Tibial artery (tissue), 4 donors: ENCODE measurements at regions not wholly inside any gene's neighbourhood (a gene's known extent, or its start where the extent isn't known, plus 50 kb on each side); places are given as distances from the start of the nearest gene placed in this dataset.

Experiments
- DNase-seq, 2 donors: peaks; one replicate each; pipeline ENCODE4 v3.0.0-alpha.2; 2019
- H3K27ac ChIP-seq, 2 donors: fragments of 200-600 bp; sonication (generic) in 1 of 2; 1 replicate in 1 of 2; 2 replicates in 1 of 2; pipeline ENCODE4 v1.5.1; 2018 to 2019; ENCODE audit warnings: mild to moderate bottlenecking in 1 of 2
- H3K27me3 ChIP-seq, 2 donors: fragments of 200-600 bp; sonication (generic) in 1 of 2; one replicate each; pipeline versions ENCODE4 v1.5.1 to v1.6.0; 2016 to 2019
- H3K36me3 ChIP-seq, 3 donors: fragments of 200-600 bp; sonication (generic) in 2 of 3; one replicate each; pipeline ENCODE4 v1.5.1; 2016 to 2019; ENCODE audit warnings: mild to moderate bottlenecking in 2 of 3
- H3K4me1 ChIP-seq, 4 donors: fragments of 200-600 bp; sonication (generic) in 2 of 4; 1 replicate in 3 of 4; 2 replicates in 1 of 4; pipeline ENCODE4 v1.5.1; 2016 to 2019
- H3K4me3 ChIP-seq, 2 donors: fragments of 200-600 bp; sonication (generic) in 1 of 2; 1 replicate in 1 of 2; 2 replicates in 1 of 2; pipeline ENCODE4 v1.5.1; 2018 to 2019; ENCODE audit warnings: mild to moderate bottlenecking in 2 of 2
- H3K9me3 ChIP-seq, 3 donors: fragments of 200-600 bp; sonication (generic) in 1 of 3; one replicate each; pipeline ENCODE4 v1.5.1; 2016 to 2019
- CTCF ChIP-seq, 2 experiments: fragments of 200-600 bp in 1 of 2; fragments of 450-650 bp in 1 of 2; IDR thresholded peaks; one replicate each; pipeline ENCODE4 v1.5.1; 2017 to 2019; ENCODE audit warnings: antibody characterized with exemption in 2 of 2, mild to moderate bottlenecking in 1 of 2, moderate library complexity in 1 of 2
- intact Hi-C: fragments of 100-400 bp; cut with DNase I; formaldehyde crosslinking; loops from one replicate; pipeline ENCODE4 v1.15.0; 2023; ENCODE audit warnings: low total_unique reads

- intact Hi-C loops: loop anchor here (10.0 kb wide), 1 partner anchor 1339 kb away; no protein-coding TSS in a partner anchor
- H3K4me3 ChIP-seq: no peak overlapping the region
- DNase-seq: no peak
- no peaks in the 10 kb centered on the region for H3K27me3 ChIP-seq
- no peaks in the 10 kb centered on the region for H3K9me3 ChIP-seq
- no peak for TF ChIP-seq CTCF (IDR thresholded peaks at IDR 0.05)
- H3K36me3 ChIP-seq: no peaks in the 10 kb centered on the region
- H3K4me1 ChIP-seq: no peaks in the 10 kb centered on the region
- no peak overlapping the region for H3K27ac ChIP-seq
Measured at GRCh38 chr17:14923981-14924380, 341.1 kb downstream of the PMP22 start.

GRCh38 chr17:14922411-14922810 lies 342.7 kb downstream of the PMP22 start:
- Histone ChIP-seq H3K4me3 (no peak overlapping the region), H3K27ac (no peak overlapping the region), H3K4me1 (no peaks in the 10 kb centered on the region), H3K27me3 (no peaks in the 10 kb centered on the region), H3K9me3 (no peaks in the 10 kb centered on the region), H3K36me3 (no peaks in the 10 kb centered on the region)
- intact Hi-C loops: loop anchor here (10.0 kb wide), 1 partner anchor 1338 kb away; no protein-coding TSS in a partner anchor
- DNase-seq: no peak
- TF ChIP-seq CTCF (IDR thresholded peaks at IDR 0.05): no peak

- no peak for DNase-seq
- no peak overlapping the region for H3K27ac ChIP-seq
- no peak overlapping the region for H3K4me3 ChIP-seq
- no peaks in the 10 kb centered on the region for H3K4me1 ChIP-seq
- H3K27me3 ChIP-seq: no peaks in the 10 kb centered on the region
- H3K36me3 ChIP-seq: no peaks in the 10 kb centered on the region
- no peaks in the 10 kb centered on the region for H3K9me3 ChIP-seq
- intact Hi-C loops: loop anchor here (10.0 kb wide), 1 partner anchor 1337 kb away; no protein-coding TSS in a partner anchor
- TF ChIP-seq CTCF (IDR thresholded peaks at IDR 0.05): no peak
Measured at GRCh38 chr17:14921936-14922335, 343.2 kb downstream of the PMP22 start.

GRCh38 chr17:14919631-14920213 lies 345.4 kb downstream of the PMP22 start:
- no peak for DNase-seq
- Histone ChIP-seq H3K9me3 (no peaks in the 10 kb centered on the region), H3K4me1 (no peaks in the 10 kb centered on the region), H3K27me3 (no peaks in the 10 kb centered on the region), H3K4me3 (no peak overlapping the region), H3K36me3 (no peaks in the 10 kb centered on the region), H3K27ac (no peak overlapping the region)
- intact Hi-C loops: loop anchor here (10.0 kb wide), 1 partner anchor 1335 kb away; no protein-coding TSS in a partner anchor
- TF ChIP-seq CTCF (IDR thresholded peaks at IDR 0.05): no peak

GRCh38 chr17:14919094-14919493 lies 346.0 kb downstream of the PMP22 start:
- Histone ChIP-seq H3K27me3 (no peaks in the 10 kb centered on the region), H3K36me3 (no peaks in the 10 kb centered on the region), H3K4me3 (no peak overlapping the region), H3K27ac (no peak overlapping the region), H3K9me3 (no peaks in the 10 kb centered on the region), H3K4me1 (no peaks in the 10 kb centered on the region)
- DNase-seq: no peak
- TF ChIP-seq CTCF (IDR thresholded peaks at IDR 0.05): no peak
- intact Hi-C loops: no loop called here

GRCh38 chr17:14918540-14918939 lies 346.6 kb downstream of the PMP22 start:
- no peak overlapping the region for H3K27ac ChIP-seq
- no peak for DNase-seq
- intact Hi-C loops: no loop called here
- no peaks in the 10 kb centered on the region for H3K27me3 ChIP-seq
- no peaks in the 10 kb centered on the region for H3K9me3 ChIP-seq
- no peak for TF ChIP-seq CTCF (IDR thresholded peaks at IDR 0.05)
- no peaks in the 10 kb centered on the region for H3K36me3 ChIP-seq
- H3K4me1 ChIP-seq: no peaks in the 10 kb centered on the region
- no peak overlapping the region for H3K4me3 ChIP-seq
